RCC 7860 (cell line): ENCODE measurements at regions not wholly inside any gene's neighbourhood (a gene's known extent, or its start where the extent isn't known, plus 50 kb on each side); places are given as distances from the start of the nearest gene placed in this dataset.

Source experiments
- DNase-seq: peaks from one replicate; pipeline ENCODE4 v3.0.0-alpha.2; 2015; ENCODE audit warnings: low spot score
- FAIRE-seq: peaks from 2 replicates; lab custom pipeline; 2012; peaks lifted over from hg19 to GRCh38; lab: Jason Lieb, UNC

- DNase-seq (no peak), FAIRE-seq (no peak)
Observed at GRCh38 chr7:30212701-30213111, 71.7 kb upstream of the ZNRF2 start.

- DNase-seq (no peak), FAIRE-seq (no peak)
Observed at GRCh38 chr7:30213637-30214036, 70.8 kb upstream of the ZNRF2 start.

GRCh38 chr7:30214651-30215137 is 69.7 kb upstream of the ZNRF2 start:
- DNase-seq (no peak), FAIRE-seq (no peak)

GRCh38 chr7:30221764-30222163 is 62.6 kb upstream of the ZNRF2 start:
- FAIRE-seq (no peak), DNase-seq (no peak)

GRCh38 chr7:30222515-30223215 is 61.7 kb upstream of the ZNRF2 start:
- FAIRE-seq (no peak), DNase-seq (no peak)

- DNase-seq = no peak
- FAIRE-seq = no peak
Observed at GRCh38 chr7:30223896-30224295, 60.5 kb upstream of the ZNRF2 start.

GRCh38 chr7:30224511-30225062 is 59.8 kb upstream of the ZNRF2 start:
- FAIRE-seq = peak; percentile 82
- peak; percentile 77 for DNase-seq

GRCh38 chr7:30225863-30226613 is 58.4 kb upstream of the ZNRF2 start:
- FAIRE-seq (peak; percentile 80), DNase-seq (peak; percentile 84)

- DNase-seq = peak; percentile 19
- FAIRE-seq = no peak
Observed at GRCh38 chr7:30226614-30227268, 57.7 kb upstream of the ZNRF2 start.

GRCh38 chr7:30231271-30231670 is 53.1 kb upstream of the ZNRF2 start:
- FAIRE-seq (no peak), DNase-seq (no peak)

- FAIRE-seq (no peak), DNase-seq (no peak)
Observed at GRCh38 chr7:30232391-30232790, 52.0 kb upstream of the ZNRF2 start.
